Uterus (tissue), 2 donors: ENCODE measurements at regions not wholly inside any gene's neighbourhood (a gene's known extent, or its start where the extent isn't known, plus 50 kb on each side); places are given as distances from the start of the nearest gene placed in this dataset.
A peak's percentile ranks its signal among the peaks of the same experiment; 100 is the strongest.

Experiments
- POLR2A ChIP-seq, 2 donors: fragments of 450-650 bp; IDR thresholded peaks; one replicate each; pipeline ENCODE4 v1.6.1; 2016; ENCODE audit warnings: antibody characterized with exemption in 2 of 2, mild to moderate bottlenecking in 1 of 2, moderate library complexity in 1 of 2
- TF ChIP-seq, protein P1 (sequence below), 4 experiments: fragments of 200-600 bp in 2 of 4; fragments of 450-650 bp in 2 of 4; sonication (generic) in 2 of 4; IDR thresholded peaks; one replicate each; pipeline ENCODE4 v1.5.1; 2016 to 2019; ENCODE audit warnings: antibody characterized with exemption in 4 of 4, mild to moderate bottlenecking in 2 of 4, moderate library complexity in 1 of 4

DNA sequence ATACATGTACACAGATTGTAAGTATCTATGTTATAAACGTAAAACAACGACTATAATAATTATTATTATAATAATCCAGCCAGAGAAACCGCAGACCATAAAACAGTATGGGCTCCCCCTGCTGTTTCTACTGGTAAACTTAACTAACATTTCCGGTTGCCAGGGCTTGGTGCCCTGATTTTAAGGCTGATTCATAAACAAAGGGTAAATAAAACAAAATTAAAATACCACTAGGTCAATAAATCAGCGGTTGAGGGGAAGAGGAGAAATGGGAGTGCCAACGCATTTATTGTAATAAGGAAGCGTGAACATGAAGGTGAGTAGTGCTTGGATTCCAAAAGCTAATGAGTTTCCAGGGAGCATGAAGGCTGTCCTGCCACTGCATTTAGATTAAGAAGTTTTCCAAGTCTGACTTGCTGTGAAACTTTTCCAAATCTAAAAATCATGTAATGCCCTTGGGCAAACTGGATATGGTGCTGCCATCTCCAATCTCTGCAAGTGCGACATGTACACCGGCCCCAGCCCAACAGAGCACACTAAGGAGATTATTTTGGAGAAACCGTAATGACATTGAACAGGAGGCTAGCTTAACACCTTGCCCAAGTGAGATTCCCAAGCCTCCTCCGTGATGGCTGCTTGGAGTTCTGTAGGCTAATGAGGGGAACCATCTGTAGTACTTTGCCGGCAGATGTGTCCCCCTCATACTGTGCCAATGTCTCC lies 50.7 kb upstream of the HNRNPA3 start:
- TF ChIP-seq, protein P1, sequence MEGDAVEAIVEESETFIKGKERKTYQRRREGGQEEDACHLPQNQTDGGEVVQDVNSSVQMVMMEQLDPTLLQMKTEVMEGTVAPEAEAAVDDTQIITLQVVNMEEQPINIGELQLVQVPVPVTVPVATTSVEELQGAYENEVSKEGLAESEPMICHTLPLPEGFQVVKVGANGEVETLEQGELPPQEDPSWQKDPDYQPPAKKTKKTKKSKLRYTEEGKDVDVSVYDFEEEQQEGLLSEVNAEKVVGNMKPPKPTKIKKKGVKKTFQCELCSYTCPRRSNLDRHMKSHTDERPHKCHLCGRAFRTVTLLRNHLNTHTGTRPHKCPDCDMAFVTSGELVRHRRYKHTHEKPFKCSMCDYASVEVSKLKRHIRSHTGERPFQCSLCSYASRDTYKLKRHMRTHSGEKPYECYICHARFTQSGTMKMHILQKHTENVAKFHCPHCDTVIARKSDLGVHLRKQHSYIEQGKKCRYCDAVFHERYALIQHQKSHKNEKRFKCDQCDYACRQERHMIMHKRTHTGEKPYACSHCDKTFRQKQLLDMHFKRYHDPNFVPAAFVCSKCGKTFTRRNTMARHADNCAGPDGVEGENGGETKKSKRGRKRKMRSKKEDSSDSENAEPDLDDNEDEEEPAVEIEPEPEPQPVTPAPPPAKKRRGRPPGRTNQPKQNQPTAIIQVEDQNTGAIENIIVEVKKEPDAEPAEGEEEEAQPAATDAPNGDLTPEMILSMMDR (IDR thresholded peaks at IDR 0.05) = peak; percentile 39 to 58 (median 42)
- TF ChIP-seq POLR2A (IDR thresholded peaks at IDR 0.05) = no peak
